Neural cell (in vitro differentiated cells): ENCODE measurements at regions not wholly inside any gene's neighbourhood (a gene's known extent, or its start where the extent isn't known, plus 50 kb on each side); places are given as distances from the start of the nearest gene placed in this dataset.

ENCODE experiments used
- CTCF ChIP-seq: fragments of 450-650 bp; IDR thresholded peaks from 2 replicates; pipeline ENCODE4 v1.5.1; 2014; ENCODE audit warnings: antibody characterized with exemption, mild to moderate bottlenecking, moderate library complexity; ENCODE audit not compliant: poor library complexity, severe bottlenecking
- EP300 ChIP-seq: fragments of 450-650 bp; conservative IDR thresholded peaks from 2 replicates; pipeline ENCODE4 v1.6.1; 2014; ENCODE audit warnings: antibody characterized with exemption, mild to moderate bottlenecking, moderate library complexity; ENCODE audit not compliant: poor library complexity, severe bottlenecking
- EZH2 ChIP-seq: fragments of 200-600, 300-800 bp; shearing (Covaris generic), sonication (generic); IDR thresholded peaks from 2 replicates; pipeline ENCODE4 v1.6.1; 2014; ENCODE audit warnings: antibody characterized with exemption, low read length, borderline replicate concordance, mild to moderate bottlenecking; ENCODE audit not compliant: insufficient read depth, poor library complexity, severe bottlenecking
- MXI1 ChIP-seq: fragments of 450-650 bp; conservative IDR thresholded peaks from 2 replicates; pipeline ENCODE4 v1.6.1; 2014; ENCODE audit warnings: antibody characterized with exemption, mild to moderate bottlenecking; ENCODE audit not compliant: poor library complexity, severe bottlenecking
- REST ChIP-seq: IDR thresholded peaks from 2 replicates; pipeline ENCODE4 v1.6.1; 2012; ENCODE audit warnings: borderline replicate concordance
- SMC3 ChIP-seq: fragments of 450-650 bp; conservative IDR thresholded peaks from 2 replicates; pipeline ENCODE4 v1.6.1; 2014; ENCODE audit warnings: antibody characterized with exemption, mild to moderate bottlenecking, moderate library complexity; ENCODE audit not compliant: poor library complexity
- TAF1 ChIP-seq: IDR thresholded peaks from 2 replicates; pipeline ENCODE4 v1.6.1; 2012; ENCODE audit warnings: low read depth

GRCh38 chr6:27579973-27580372 lies 107.1 kb upstream of the ZNF184 start:
- TF ChIP-seq CTCF = no peak
- no peak for TF ChIP-seq EZH2
- TF ChIP-seq TAF1 = no peak
- no peak for TF ChIP-seq REST
- TF ChIP-seq MXI1 = no peak
- no peak for TF ChIP-seq EP300
- no peak for TF ChIP-seq SMC3
